Mucosa of descending colon (tissue), 3 donors: ENCODE measurements at regions not wholly inside any gene's neighbourhood (a gene's known extent, or its start where the extent isn't known, plus 50 kb on each side); places are given as distances from the start of the nearest gene placed in this dataset.

Experiments
- ATAC-seq: fragments of 200-7000 bp; cut with Tn5 transposase; one replicate; pipeline ENCODE4 v1.9.1; 2020; ENCODE audit warnings: mild to moderate bottlenecking, moderate library complexity
- DNase-seq, 3 donors: peaks; one replicate each; pipeline ENCODE4 v3.0.0-alpha.2; 2020
- H3K36me3 ChIP-seq: fragments of 200-600 bp; one replicate; pipeline ENCODE4 v1.8.0; 2021; ENCODE audit warnings: low read depth, mild to moderate bottlenecking
- H3K4me1 ChIP-seq: fragments of 200-600 bp; one replicate; pipeline ENCODE4 v1.8.0; 2021; ENCODE audit warnings: low read depth, mild to moderate bottlenecking
- H3K4me3 ChIP-seq: fragments of 200-600 bp; one replicate; pipeline ENCODE4 v1.8.0; 2021; ENCODE audit warnings: mild to moderate bottlenecking
- H3K9me3 ChIP-seq: fragments of 200-600 bp; one replicate; pipeline ENCODE4 v1.8.0; 2021; ENCODE audit warnings: mild to moderate bottlenecking
- CTCF ChIP-seq: fragments of 200-600 bp; IDR thresholded peaks from one replicate; pipeline ENCODE4 v1.8.0; 2022; ENCODE audit warnings: antibody characterized with exemption, mild to moderate bottlenecking
- intact Hi-C, 2 donors: fragments of 100-400 bp; cut with DNase I in 1 of 2; cut with micrococcal nuclease in 1 of 2; formaldehyde crosslinking; loops; one replicate each; pipeline versions ENCODE4 v1.11.0 to v1.11.1; 2022; cut with DNase I, micrococcal nuclease
- donor health status: DM: no; HTN: no; CAD: no; lungs with moderate emphysema.
- donor health status: DM: no; HTN: no; CAD: no.
- donor health status: DM: no; HTN: yes; CAD: no.

DNA sequence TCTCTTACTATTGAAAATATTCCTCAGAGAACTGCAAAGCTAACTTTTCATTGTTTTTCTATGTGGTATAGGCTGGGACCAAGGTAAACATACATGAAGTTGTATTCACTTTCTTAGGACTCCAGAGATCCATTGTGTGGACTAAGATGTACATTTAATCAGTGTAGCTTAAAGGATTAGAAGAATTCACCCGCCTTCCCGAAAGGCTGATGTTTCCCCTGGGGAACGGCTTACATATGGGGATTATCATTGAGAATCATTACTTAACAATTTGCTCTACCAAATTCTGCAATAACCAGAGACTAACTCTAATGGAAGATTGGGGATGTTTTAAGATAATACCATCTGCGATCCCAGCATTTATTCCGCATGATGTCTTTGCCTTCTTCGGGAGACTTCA, 257.1 kb upstream of the KIAA1217 start:
- intact Hi-C loops = no loop called here
- DNase-seq (no peak), ATAC-seq (no peak)
- Histone ChIP-seq H3K9me3 (no peaks in the 10 kb centered on the region), H3K36me3 (no peaks in the 10 kb centered on the region), H3K4me1 (no peaks in the 10 kb centered on the region), H3K4me3 (no peak overlapping the region)
- no peak for TF ChIP-seq CTCF

DNA sequence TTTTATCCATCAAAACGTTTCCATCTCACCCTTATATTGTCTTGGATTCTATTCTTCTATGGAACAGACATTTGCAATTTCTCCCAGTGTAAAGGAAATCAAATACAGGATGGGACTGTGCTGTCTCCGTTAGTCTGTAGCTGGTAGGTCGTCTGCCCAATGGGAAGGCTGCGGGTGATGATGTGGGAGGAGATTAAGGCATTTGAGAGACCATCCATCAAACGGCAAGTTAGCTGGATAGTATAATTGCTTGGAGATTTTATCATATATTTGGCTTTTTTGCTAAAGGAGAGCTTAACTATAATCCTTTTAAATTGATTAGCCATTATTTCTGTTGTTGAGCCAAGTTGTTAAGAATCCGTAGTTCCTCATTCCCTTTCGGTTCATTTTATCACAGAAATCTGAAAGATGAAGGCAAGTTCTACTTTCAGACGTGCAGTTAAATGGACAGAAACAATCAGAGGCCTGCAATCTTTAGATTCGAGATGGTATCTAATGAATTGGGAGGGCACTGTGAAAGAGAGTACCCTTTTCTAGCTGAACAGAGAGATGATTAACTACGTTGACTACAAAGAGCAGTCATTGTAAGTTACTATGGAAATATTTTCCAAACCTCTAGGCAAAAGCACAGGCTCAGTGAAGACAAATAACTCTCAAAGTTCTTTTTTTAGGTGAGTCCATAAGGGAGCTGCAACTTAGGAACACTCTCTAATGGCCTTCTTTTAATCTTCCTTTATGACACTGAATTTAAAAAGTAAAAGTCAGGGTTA, 253.3 kb upstream of the KIAA1217 start:
- intact Hi-C loops = no loop called here
- DNase-seq = no peak
- Histone ChIP-seq H3K9me3 (no peaks in the 10 kb centered on the region), H3K36me3 (no peaks in the 10 kb centered on the region), H3K4me1 (no peaks in the 10 kb centered on the region), H3K4me3 (no peak overlapping the region)
- TF ChIP-seq CTCF = no peak
- ATAC-seq = no peak

GRCh38 chr10:23965123-23965522, 243.8 kb upstream of the KIAA1217 start:
- Histone ChIP-seq H3K4me1 (no peaks in the 10 kb centered on the region), H3K9me3 (no peaks in the 10 kb centered on the region), H3K36me3 (no peaks in the 10 kb centered on the region), H3K4me3 (no peak overlapping the region)
- no peak for ATAC-seq
- no peak for TF ChIP-seq CTCF
- intact Hi-C loops = no loop called here
- no peak for DNase-seq

- Histone ChIP-seq H3K4me3 (no peak overlapping the region), H3K9me3 (no peaks in the 10 kb centered on the region), H3K36me3 (no peaks in the 10 kb centered on the region), H3K4me1 (no peaks in the 10 kb centered on the region)
- no peak for ATAC-seq
- no peak for DNase-seq
- intact Hi-C loops = no loop called here
- TF ChIP-seq CTCF = no peak
Measured at GRCh38 chr10:23965880-23966279, 243.1 kb upstream of the KIAA1217 start.

- no peaks in the 10 kb centered on the region for H3K4me1 ChIP-seq
- no peaks in the 10 kb centered on the region for H3K9me3 ChIP-seq
- TF ChIP-seq CTCF = no peak
- no peak overlapping the region for H3K4me3 ChIP-seq
- no peaks in the 10 kb centered on the region for H3K36me3 ChIP-seq
- intact Hi-C loops = no loop called here
- DNase-seq (no peak), ATAC-seq (no peak)
Measured at GRCh38 chr10:23966504-23967051, 242.4 kb upstream of the KIAA1217 start.
